Lung (tissue), 9 donors: ENCODE measurements at regions not wholly inside any gene's neighbourhood (a gene's known extent, or its start where the extent isn't known, plus 50 kb on each side); places are given as distances from the start of the nearest gene placed in this dataset.
A peak's percentile ranks its signal among the peaks of the same experiment; 100 is the strongest.
"Not testable (repeated sequence)": the region's sequence is repeated elsewhere in the genome, so short reads cannot be mapped to it uniquely, and the experiment has no call there.

Experiments
- ATAC-seq: fragments of 200-7000 bp; cut with Tn5 transposase; one replicate; pipeline ENCODE4 v1.9.1; 2020; ENCODE audit warnings: moderate number of reproducible peaks; ENCODE audit not compliant: insufficient read depth, low FRiP score
- DNase-seq, 3 donors: peaks; one replicate each; pipeline ENCODE4 v3.0.0-alpha.2; 2013 to 2017
- H3K27ac ChIP-seq, 2 donors: one replicate each; pipeline ENCODE4 v1.5.1; 2013; ENCODE audit warnings: mild to moderate bottlenecking in 2 of 2, moderate library complexity in 2 of 2, control low read depth in 1 of 2, inconsistent platforms in 1 of 2, low read depth in 1 of 2, low read length in 1 of 2
- H3K27me3 ChIP-seq, 3 donors: one replicate each; pipeline ENCODE4 v1.5.1; 2013; ENCODE audit warnings: low read length in 2 of 3; ENCODE audit not compliant: control insufficient read depth in 3 of 3, insufficient read depth in 3 of 3
- H3K36me3 ChIP-seq, 4 donors: one replicate each; pipeline ENCODE4 v1.5.1; 2013; ENCODE audit warnings: low read length in 4 of 4, mild to moderate bottlenecking in 1 of 4, moderate library complexity in 1 of 4; ENCODE audit not compliant: control insufficient read depth in 4 of 4, insufficient read depth in 4 of 4
- H3K4me1 ChIP-seq, 5 donors: one replicate each; pipeline ENCODE4 v1.5.1; 2013; ENCODE audit warnings: low read length in 5 of 5, mild to moderate bottlenecking in 2 of 5, moderate library complexity in 1 of 5; ENCODE audit not compliant: control insufficient read depth in 5 of 5, insufficient read depth in 5 of 5
- H3K4me3 ChIP-seq: one replicate; pipeline ENCODE4 v1.5.1; 2013; ENCODE audit warnings: mild to moderate bottlenecking, control low read depth, moderate library complexity
- H3K9ac ChIP-seq, 2 donors: one replicate each; pipeline ENCODE4 v1.5.1; 2013; ENCODE audit warnings: low read length in 2 of 2, control low read depth in 1 of 2; ENCODE audit not compliant: insufficient read depth in 1 of 2
- H3K9me3 ChIP-seq, 4 donors: one replicate each; pipeline ENCODE4 v1.5.1; 2013; ENCODE audit warnings: low read length in 3 of 4, mild to moderate bottlenecking in 1 of 4, moderate library complexity in 1 of 4; ENCODE audit not compliant: control insufficient read depth in 4 of 4, insufficient read depth in 3 of 4
- WGBS, 2 donors: extraction: QIAGEN DNeasy Blood & Tissue Kit; methylation state at CpG; one replicate each; pipeline ENCODE4 v1.1.7; 2013; 5-methylcytosine and 5-hydroxymethylcytosine counted together
- donor health status: Bipolar disorder and iron deficiency.
- donor health status: healthy.
- donor health status: DM: yes; HTN: yes; CAD: no.

GRCh38 chr1:83295594-83295993, 703.3 kb downstream of the TTLL7 start:
- not testable (repeated sequence) for ATAC-seq, DNase-seq, H3K27me3 ChIP-seq, H3K27ac ChIP-seq, H3K4me3 ChIP-seq, H3K4me1 ChIP-seq, H3K9ac ChIP-seq, H3K36me3 ChIP-seq, H3K9me3 ChIP-seq
- 90 to 91% methylated on average over 1 of the region's 1 CpG for WGBS, 2 donors

- H3K27ac ChIP-seq, H3K4me3 ChIP-seq, H3K4me1 ChIP-seq, H3K36me3 ChIP-seq, DNase-seq, H3K27me3 ChIP-seq, ATAC-seq, H3K9ac ChIP-seq, H3K9me3 ChIP-seq: not testable (repeated sequence)
- 88 to 91% methylated on average over 1 of the region's 1 CpG for WGBS, 2 donors
Observed at GRCh38 chr1:83287391-83287790, 711.5 kb downstream of the TTLL7 start.

GRCh38 chr1:83274656-83275055, 724.3 kb downstream of the TTLL7 start:
- H3K9me3 ChIP-seq, H3K9ac ChIP-seq, DNase-seq, ATAC-seq, H3K27ac ChIP-seq, H3K4me3 ChIP-seq, H3K4me1 ChIP-seq, H3K36me3 ChIP-seq, H3K27me3 ChIP-seq: not testable (repeated sequence)
- 64 to 84% methylated on average over 3 of the region's 3 CpGs for WGBS, 2 donors

- DNase-seq, ATAC-seq, H3K9ac ChIP-seq, H3K27me3 ChIP-seq, H3K27ac ChIP-seq, H3K4me3 ChIP-seq, H3K9me3 ChIP-seq, H3K4me1 ChIP-seq, H3K36me3 ChIP-seq: not testable (repeated sequence)
- 65 to 74% methylated on average over 1 of the region's 1 CpG for WGBS, 2 donors
Observed at GRCh38 chr1:83272484-83272883, 726.4 kb downstream of the TTLL7 start.

- H3K9me3 ChIP-seq, H3K4me1 ChIP-seq, H3K4me3 ChIP-seq, ATAC-seq, H3K27ac ChIP-seq, H3K27me3 ChIP-seq, H3K36me3 ChIP-seq, H3K9ac ChIP-seq: not testable (repeated sequence)
- 50 to 61% methylated on average over 3 of the region's 3 CpGs for WGBS, 2 donors
- DNase-seq, result peak in 2 of 3 donors; percentile 2 to 4
Observed at GRCh38 chr1:83271834-83272233, 727.1 kb downstream of the TTLL7 start.

- not testable (repeated sequence) for H3K4me3 ChIP-seq, H3K27ac ChIP-seq, DNase-seq, H3K36me3 ChIP-seq, ATAC-seq, H3K9ac ChIP-seq, H3K9me3 ChIP-seq, H3K27me3 ChIP-seq, H3K4me1 ChIP-seq
- WGBS, 2 donors, result no CpG with 5 or more reads among the region's 1 CpG
Observed at GRCh38 chr1:83270801-83271200, 728.1 kb downstream of the TTLL7 start.

- not testable (repeated sequence) for H3K27me3 ChIP-seq, DNase-seq, H3K4me3 ChIP-seq, H3K9me3 ChIP-seq, H3K36me3 ChIP-seq, ATAC-seq, H3K4me1 ChIP-seq, H3K27ac ChIP-seq, H3K9ac ChIP-seq
- 92 to 95% methylated on average over 13 to 14 of the region's 14 CpGs for WGBS, 2 donors
Observed at GRCh38 chr1:83263808-83264207, 735.1 kb downstream of the TTLL7 start.

- not testable (repeated sequence) for H3K9ac ChIP-seq
Observed at GRCh38 chr1:83251687-83252086, 747.2 kb downstream of the TTLL7 start.

GRCh38 chr1:83246780-83247179, 752.2 kb downstream of the TTLL7 start:
- not testable (repeated sequence) for H3K27ac ChIP-seq, DNase-seq, H3K36me3 ChIP-seq, H3K27me3 ChIP-seq, H3K4me3 ChIP-seq, ATAC-seq, H3K9me3 ChIP-seq, H3K9ac ChIP-seq, H3K4me1 ChIP-seq
- 93 to 94% methylated on average over 3 of the region's 3 CpGs for WGBS, 2 donors

More at GRCh38 chr1:83251687-83252086, 747.2 kb downstream of the TTLL7 start:
- WGBS, 2 donors, result 92 to 97% methylated on average over 4 of the region's 4 CpGs
- not testable (repeated sequence) for ATAC-seq, H3K9me3 ChIP-seq, DNase-seq, H3K27ac ChIP-seq, H3K4me3 ChIP-seq, H3K27me3 ChIP-seq, H3K36me3 ChIP-seq, H3K4me1 ChIP-seq
